Amniotic stem cell (primary cell): ENCODE measurements at regions not wholly inside any gene's neighbourhood (a gene's known extent, or its start where the extent isn't known, plus 50 kb on each side); places are given as distances from the start of the nearest gene placed in this dataset.

Experiments used
- DNase-seq: peaks from one replicate; lab custom pipeline; 2025; lab: John Stamatoyannopoulos, UW

DNA sequence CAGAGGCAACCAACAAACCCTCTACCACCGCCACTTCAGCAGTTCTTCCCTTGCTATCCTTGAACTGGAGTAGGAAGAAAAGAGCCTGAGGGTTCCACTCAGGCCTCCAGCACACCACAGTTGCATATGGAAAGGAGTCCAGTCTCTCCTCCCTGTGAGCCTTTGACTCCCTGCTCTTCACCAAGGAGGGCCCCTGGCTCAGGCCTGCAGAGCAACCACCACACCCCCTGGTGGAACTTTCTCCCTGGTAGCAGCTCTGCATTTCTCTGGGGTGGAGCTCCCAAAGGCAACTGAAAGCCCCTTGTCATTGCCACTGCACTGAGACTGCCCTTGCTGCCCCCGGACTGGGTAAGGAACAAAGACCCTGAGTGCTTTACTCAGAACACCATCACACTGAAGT, 1021.5 kb upstream of the ADGRL2 start:
- DNase-seq, result no peak

DNA sequence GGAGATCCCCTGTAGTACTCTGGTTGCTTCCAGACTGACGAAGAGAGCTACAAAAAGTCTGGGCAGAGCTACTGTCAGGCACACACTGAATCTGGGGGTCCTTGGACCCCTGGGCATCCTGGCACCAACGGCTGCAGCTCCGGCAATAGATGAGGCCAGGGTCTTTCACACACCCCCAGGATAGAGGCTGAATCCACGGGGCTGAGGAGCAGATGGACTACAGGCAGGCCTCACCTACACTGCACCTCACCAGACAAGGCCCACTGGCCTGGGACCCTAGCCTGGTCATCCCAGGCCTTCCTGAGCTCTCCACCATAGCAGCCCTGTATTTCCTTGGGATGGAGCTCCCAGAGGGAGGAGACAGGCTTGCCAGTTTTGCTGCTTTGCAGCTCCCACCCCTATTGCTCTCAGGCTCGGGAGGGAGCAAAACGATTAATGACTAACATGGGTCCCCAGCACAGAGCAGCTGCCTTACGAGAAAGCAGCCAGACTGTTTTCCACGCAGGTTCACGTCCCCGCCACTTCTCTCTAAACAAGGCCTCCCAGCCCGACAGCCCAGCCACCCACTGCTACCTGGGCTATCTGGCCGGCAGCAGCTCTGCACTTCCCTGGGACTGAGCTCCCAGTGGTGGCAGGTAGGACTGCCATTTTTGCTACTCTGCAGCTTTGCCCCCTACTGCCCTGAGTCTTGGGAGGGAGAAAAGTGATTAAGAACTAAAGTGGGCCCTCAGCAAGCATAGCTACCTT, 1022.5 kb upstream of the ADGRL2 start:
- DNase-seq, result no peak

DNA sequence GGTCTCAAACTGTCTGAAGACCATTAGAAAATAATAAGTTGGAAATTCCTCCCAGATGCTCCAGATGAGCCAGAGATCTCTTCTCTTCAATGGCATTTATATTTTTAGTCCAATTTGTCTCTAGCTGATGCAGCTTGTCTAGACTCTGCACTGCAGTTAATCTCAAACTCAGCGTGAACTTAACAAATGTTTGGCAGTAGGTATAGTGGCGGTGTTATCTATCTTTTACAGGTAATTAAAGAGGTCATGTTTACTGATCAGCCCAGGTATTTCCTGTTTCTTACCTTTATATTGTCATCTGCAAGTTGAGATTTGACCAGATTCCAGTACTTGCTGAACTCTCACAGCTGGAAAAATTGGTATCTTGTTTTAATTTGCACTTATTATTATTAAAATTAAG, 1024.5 kb upstream of the ADGRL2 start:
- DNase-seq, result no peak

DNA sequence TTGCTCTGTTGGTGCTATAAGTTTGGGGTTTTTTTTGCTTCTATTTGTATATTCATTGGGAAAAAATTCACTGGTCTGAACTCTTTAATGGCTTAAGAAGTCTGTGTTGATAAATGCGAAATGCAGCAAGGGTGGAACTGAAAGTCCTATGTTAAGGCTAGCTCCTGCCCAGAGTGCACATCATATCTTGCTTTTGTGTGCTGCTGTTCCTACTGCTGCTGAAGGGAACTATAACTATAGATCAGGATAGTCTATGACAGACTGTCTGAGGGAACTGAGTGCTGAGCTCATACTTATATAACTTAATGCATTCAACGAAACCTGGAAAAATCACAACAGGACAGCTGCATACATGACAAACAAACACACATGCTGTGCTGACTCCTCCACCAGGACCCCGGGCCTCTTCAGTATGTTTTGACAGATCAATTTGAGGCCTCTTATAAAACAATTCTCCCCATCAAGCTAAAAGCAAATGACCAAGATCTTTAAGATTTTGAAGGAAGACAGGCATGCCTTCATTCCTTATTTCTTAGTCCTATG, 1031.5 kb upstream of the ADGRL2 start:
- DNase-seq, result no peak

DNA sequence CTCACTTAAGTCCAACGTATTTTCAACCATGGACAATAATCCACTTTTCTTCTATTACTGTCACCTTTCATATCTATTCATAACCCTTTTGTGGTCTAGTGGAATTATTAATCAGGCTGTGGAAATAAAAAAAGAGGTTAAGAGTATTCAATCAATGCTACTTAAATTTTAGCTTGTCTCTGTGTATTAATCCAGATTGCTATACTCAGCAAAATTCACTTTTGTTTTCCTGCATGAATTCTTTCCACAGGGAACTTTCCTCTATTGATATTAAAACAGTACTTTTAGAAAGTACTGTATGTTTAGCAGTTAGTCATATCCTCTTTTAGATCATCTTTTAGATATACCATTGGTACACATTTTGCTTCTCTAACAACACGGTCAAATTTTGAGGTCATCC, 1033.0 kb upstream of the ADGRL2 start:
- no peak for DNase-seq

DNA sequence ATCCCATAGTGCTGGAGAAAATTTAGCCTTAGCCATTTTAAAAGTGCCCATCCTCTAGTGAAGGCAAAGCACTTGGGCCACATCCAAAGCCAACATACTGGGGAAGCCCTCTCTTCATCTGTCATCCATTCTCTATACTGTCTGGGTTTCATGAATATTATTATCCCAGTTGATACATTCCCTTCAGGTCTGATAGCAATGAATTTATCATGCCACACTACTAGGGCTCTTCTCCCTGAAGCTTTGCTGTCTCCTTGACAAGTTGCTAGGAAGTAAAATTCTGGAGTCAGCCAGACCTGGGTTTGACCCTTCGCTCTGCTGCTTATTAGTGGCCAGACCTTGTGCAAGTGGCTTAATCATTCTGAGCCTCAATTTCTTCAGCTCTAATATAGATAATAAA, 1041.4 kb upstream of the ADGRL2 start:
- DNase-seq, result no peak

DNA sequence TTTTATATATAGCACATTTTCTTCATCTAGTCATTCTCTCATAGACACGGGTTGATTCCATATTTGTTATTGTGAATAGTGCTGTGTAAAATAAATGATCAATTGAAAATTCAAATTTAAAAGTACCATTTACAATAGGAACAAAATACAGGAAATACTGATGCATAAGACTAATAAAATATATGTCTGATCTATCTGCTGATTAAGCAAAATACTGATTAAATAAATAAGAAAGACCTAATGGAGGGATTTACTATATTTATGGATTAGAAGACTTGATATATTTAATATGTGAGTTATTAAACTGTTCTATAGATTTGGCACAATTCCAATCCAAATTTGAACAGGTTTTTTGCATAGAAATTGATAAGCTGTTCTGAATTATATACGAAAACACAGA, 1044.8 kb upstream of the ADGRL2 start:
- DNase-seq, result no peak

DNA sequence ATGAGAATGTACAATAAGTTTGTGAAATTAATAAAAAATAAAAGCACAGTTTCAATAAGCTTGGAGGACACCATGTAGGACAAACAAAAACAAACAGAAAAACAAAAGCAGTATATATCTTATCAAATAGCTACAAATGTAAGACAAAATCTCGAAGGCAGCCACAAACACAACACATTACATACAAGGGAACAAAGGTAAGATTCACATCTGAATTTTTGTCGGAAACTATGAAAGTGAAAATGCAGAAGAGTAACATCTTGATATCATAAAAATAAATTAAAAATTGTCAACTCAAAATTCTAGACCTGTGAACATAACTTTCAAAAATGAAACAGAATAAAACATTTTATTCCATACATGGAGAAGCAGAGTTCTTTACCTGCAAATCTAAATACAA, 1049.5 kb upstream of the ADGRL2 start:
- no peak for DNase-seq

DNA sequence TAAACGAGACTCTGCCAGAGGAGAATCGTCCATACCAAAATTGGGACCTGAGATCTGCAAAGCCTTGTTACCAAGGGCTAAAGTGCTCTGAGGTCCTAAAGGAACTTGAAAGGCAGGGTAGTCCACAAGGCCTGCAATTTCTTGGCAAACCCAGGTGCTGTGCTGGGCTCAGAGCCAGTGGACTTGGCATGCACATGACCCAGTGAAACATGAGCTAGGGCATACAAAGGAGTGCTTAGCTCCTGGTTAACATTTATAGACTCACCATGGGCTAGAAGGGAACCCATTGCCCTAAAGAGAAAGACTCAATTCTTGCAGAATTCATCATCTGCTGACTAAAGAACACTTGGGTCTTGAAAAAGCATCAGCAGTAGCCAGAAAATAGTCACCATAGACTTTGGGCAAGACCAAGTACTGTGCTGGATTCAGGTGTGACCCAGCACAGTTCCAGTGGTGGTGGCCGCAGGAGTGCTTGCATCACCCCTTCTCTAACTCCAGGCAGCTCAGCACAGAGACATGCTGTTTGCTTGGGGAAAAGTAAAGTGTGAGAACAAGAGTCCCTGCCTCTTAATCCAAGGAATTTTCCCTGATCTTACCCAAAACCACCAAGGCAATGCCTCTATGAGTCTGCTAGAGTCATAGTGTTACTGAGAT, 1069.4 kb upstream of the ADGRL2 start:
- DNase-seq, result no peak

DNA sequence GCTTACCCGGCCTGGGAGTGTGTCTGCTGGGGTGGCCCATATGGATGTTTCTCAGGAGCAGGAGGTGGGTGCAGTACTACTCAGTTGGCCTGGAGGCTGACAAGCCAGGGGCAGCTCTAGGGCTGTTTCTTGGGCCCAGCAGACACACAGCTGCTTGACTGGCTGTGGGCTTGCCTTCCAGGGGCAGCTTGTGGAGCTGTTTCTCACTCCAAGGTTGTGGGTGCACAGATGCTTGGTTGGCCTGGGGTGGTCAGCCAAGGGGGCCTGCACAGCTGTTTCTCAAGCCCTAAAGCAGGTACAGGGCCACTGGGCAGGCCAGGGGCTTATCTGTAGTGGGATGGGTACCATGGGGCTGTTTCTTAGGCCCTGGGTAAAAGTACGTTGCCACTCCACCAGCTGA, 1078.1 kb upstream of the ADGRL2 start:
- DNase-seq, result no peak

DNA sequence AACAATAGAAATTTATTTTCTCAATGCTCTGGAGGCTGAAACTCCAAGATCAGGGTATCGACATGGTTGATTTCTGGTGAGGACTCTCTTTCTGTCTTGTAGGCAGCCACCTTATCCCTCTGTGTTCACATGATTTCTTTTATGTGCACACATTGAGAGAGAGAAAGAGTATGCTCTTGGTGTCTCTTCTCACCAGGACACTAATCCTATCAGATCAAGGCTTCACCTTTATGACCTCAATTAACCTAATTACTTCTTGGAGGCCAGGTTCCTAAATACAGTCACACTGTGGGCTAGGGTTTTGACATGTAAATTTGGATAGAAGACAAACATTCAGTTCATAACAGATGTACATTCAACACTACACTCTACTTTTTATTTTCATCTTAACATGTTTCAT, 1094.2 kb upstream of the ADGRL2 start:
- DNase-seq, result no peak

DNA sequence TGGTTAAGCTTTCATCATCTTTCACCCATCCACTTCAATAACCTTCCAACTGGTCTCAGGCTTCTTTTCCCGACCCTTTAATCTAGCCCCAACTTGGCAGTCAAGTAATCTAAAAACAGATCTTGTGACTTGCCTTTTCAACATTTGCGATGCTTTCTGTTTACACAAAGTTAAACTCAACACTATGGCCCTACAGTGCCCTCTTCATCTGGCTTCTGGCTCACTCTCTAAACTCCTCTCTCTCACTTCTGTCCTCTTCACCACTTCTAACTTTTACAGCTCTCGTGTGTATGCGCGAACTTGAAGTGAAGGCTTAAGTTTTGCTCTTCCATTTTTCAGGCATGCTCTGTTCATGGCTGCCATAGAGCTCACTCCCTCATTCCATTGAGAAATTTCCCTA, 1122.3 kb upstream of the ADGRL2 start:
- no peak for DNase-seq

DNA sequence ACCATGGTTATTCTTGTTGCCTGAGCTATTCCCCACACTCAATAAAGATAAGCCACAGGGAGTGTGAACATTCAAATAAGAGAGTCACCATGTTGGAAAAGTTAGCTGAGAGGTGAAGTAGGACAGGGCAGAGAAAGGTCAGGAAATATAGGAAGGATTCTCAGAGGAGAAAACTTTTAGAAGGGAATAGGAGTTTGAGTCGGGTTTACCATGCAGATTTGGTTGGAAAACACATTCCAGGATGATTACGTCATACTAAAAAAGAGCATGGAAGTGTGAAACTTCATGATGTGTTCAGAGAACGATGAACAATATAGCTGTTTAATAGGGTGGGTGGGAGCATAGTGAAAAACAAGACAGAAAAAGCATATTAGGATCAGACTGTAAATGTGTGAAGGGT, 1125.3 kb upstream of the ADGRL2 start:
- DNase-seq, result no peak

DNA sequence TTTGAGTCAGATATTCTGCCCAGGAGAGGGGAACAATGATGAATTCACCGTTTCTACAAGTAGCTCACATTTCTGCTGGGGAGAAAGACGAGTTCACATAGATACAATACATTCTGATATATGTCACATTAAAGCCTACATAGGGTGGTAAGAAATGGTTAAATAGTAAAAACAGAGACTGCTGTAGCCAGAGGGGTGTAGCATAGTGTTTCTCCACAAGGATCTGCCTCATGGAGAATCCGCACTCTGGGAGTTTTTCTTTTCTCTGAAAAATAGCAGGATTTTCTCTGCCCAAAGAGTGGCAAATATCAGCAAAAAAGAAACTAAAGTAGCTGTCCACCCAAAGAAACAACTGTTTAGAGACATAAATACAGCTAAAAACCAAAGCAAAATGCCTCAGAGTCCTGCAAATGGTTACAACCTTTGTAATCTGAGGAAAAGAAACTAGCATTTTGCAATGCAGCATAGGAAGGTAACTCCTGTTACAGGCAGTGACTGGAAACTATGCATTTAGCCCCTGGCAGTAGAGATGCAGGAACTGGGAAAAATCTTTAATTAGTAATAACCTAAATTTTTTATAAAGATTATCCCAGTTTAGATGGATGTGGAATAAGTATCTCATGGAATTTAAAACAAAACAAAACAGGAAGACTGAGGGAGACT, 1126.7 kb upstream of the ADGRL2 start:
- DNase-seq, result no peak

DNA sequence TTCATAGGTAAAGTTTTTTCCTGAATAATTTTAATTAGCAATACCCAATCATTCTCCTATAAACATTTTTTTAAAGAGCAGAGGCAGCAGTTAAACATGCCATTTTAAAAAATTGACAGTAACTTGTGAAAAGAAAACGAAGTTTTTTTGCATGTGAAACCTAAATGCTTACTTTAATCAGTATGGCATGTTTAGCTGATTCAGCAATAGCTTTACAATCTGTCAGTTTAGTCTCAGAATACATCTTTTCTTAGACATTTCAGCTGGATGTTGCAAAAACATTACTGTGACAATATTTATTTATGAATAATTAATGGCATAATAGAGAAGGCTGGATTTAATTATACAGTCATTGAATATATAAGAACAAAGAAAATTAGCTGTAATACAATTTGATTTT, 1132.4 kb upstream of the ADGRL2 start:
- DNase-seq, result no peak

DNA sequence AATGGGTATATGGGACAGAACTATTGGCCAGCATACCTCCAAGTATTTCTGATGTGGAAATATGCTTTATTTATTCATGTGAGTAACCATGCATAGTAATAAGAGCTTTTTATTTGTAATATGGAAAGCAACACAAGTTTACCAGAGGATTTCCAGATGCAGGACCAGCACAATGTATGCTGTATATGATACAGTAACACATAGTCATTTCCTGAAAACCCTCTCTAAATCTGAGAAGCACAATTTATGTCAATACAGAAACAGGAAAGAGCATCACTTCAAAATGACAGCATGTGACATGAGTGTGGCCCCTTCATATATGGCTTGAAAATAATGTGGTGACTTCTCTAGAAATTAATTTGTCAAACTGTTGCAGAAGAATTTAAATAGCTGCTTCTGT, 1134.7 kb upstream of the ADGRL2 start:
- DNase-seq, result no peak

DNA sequence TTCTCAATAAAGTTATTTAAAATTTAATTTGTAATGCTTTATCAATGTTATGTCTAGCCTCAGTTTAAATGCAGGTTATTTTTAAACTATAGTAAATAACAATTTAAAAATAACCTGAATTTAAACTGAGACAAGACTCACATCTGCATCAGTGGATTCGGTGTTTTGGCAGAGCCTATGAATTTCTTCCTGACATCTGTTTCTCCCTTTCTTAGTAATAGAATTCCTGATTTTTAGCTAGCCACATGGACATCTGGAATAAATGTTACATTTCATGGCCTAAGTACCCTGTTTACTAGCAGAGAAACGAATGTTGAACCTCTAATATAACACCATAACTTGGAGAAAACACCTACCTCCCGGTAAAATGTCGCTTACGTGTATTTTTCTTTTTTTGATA, 1141.6 kb upstream of the ADGRL2 start:
- DNase-seq, result no peak

DNA sequence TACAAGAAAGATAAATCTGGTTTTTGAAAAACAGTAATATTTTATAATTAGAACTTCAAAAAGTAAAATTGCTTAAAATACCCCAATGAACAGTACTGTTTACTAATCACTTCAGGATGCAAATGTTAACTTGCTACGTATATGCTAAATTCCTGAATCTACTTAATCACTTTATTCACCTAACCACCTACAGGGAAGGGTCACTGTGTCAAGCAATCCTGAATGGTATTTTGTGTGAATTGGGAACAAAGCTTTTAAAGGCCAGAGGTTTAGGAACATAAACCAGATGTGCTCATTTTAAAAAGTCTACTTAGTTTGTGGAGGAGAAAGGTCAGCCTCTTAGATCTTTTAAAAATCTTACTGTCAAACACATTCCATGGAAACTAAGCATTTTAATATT, 1143.0 kb upstream of the ADGRL2 start:
- DNase-seq, result no peak

DNA sequence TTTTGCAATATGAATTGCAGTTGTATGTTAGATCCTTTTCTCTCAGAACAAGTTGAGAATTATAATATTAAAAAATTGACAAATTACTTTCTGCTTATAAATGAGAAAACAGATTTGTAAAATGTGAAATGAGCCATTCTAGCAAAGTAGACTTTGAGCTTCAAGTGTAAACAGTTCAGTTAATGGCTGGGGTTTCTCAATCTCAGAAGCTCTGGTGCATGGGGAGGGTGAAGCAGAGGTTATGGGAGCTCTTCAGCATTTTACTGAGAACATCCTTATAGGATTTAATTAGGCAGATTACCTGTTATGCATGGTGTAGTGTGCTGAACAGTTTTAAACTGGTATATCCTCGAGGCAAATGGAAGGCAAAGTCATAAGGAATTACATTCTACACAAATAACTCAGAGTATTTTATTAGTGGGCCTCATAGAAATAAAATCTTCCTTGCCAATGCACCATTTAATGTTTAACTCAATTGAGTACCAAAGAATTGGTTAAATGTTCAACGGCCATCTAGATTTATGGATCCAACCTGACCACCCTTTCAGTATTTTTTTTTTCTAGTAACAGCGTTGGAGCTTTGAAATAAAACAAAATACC, 1143.6 kb upstream of the ADGRL2 start:
- no peak for DNase-seq

DNA sequence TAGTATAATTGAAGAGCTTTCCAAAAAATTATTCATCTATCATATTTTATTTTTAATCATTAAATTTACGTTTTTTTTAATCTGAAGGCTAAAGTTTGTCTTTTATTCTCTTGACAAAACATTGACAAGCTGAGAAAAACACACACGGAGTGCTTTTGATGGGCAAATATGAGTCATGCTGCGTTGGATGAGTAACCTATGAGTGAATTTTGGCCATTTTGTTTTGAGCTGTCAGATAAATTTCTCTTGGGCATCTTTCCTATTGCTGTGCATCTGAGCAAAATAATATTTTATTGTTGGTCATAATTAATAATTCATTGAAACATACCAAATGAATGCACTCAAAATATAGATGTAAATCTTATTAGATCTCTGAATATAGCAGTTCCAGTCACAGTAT, 1144.1 kb upstream of the ADGRL2 start:
- no peak for DNase-seq

DNA sequence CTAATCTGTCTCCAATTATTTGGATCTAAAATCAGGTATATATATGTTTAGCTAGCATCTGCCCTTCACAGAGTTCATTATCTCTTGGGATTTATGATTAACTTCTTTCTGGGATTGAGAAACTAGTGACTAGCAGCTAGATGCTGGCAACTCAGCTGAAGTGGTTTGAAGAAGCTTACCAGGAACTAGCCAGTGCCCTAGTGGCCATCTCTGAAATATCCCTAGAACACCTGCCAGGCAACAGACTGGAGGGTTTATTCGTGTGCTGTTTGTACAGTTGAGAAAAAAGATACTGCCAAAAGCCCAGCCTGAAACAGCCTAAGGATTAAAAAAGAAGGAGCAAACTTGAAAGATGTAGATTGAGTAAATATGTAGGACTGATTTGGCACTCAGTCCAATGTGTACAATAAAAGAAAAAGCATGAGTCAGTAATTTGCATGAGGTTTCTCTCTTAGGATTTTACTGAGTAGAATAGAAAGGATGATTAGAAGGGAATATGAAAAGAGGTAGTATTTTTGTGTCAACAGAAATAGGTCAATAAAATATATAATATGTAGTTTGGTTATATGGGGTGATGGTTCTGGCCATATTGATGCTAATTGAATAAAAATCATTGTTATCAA, 1144.6 kb upstream of the ADGRL2 start:
- no peak for DNase-seq

DNA sequence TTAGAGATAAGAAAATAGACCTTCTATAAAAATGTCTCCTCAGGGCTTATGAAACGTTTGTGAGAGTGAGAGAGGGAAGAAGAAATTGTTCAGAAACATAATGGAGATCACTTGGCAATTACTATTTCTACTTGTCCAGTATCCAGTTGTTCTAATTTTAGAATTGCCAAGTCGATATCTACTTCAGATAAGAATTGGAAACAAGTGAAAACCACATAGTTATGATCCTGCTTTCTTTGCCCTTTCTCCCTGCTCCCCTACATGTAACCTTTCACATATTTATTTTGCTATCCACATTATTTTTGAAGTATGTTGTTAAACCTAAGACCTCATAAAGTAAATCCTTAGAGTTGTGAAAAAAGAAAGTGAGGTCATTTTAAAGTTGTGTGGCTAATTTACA, 1154.7 kb upstream of the ADGRL2 start:
- no peak for DNase-seq
